B cell (primary cell): ENCODE measurements at regions not wholly inside any gene's neighbourhood (a gene's known extent, or its start where the extent isn't known, plus 50 kb on each side); places are given as distances from the start of the nearest gene placed in this dataset.

Source experiments
- CTCF ChIP-seq: fragments of 200-600 bp; IDR thresholded peaks from one replicate; pipeline ENCODE4 v1.8.0; 2022; ENCODE audit warnings: antibody characterized with exemption, mild to moderate bottlenecking
- EZH2 ChIP-seq: IDR thresholded peaks from 2 replicates; pipeline ENCODE4 v1.6.1; 2012; ENCODE audit warnings: borderline replicate concordance, low read depth, mild to moderate bottlenecking, moderate library complexity, low read length; ENCODE audit not compliant: insufficient read depth, poor library complexity, severe bottlenecking

- TF ChIP-seq CTCF (no peak), EZH2 (no peak)
Measured at GRCh38 chr9:78397454-78397853, 100.5 kb downstream of the PSAT1 start.
